B cell (primary cell): ENCODE measurements at regions not wholly inside any gene's neighbourhood (a gene's known extent, or its start where the extent isn't known, plus 50 kb on each side); places are given as distances from the start of the nearest gene placed in this dataset.

ENCODE experiments used
- ATAC-seq: fragments of 200-7000 bp; cut with Tn5 transposase; one replicate; pipeline ENCODE4 v1.10.0; 2021; ENCODE audit warnings: low read depth, mild to moderate bottlenecking, moderate number of reproducible peaks, moderate library complexity
- CTCF ChIA-PET: fragments of 350-600 bp; sonication (Branson Sonifier 250); formaldehyde crosslinking; loops from one replicate; lab custom pipeline; 2021; ENCODE audit warnings: antibody characterized with exemption, inconsistent platforms; lab: Charles Lee
- POLR2A ChIA-PET: fragments of 350-600 bp; sonication (Branson Sonifier 250); formaldehyde crosslinking; loops from one replicate; lab custom pipeline; 2021; ENCODE audit warnings: antibody characterized with exemption; lab: Charles Lee
- DNase-seq: peaks from one replicate; pipeline ENCODE4 v3.0.0; 2013
- H2AFZ ChIP-seq: 2 replicates; pipeline ENCODE4 v1.6.1; 2012; ENCODE audit warnings: mild to moderate bottlenecking, low read depth, low read length; ENCODE audit not compliant: insufficient read depth, poor library complexity, severe bottlenecking
- H3K27ac ChIP-seq, 2 donors: 1 replicate in 1 of 2; 2 replicates in 1 of 2; pipeline ENCODE4 v1.5.1; 2012 to 2013; ENCODE audit warnings: low read length in 2 of 2, mild to moderate bottlenecking in 2 of 2, moderate library complexity in 1 of 2
- H3K27me3 ChIP-seq, 4 experiments: fragments of 200-600 bp in 1 of 4; sonication (generic) in 1 of 4; replicated peaks in 1 of 4; 1 replicate in 2 of 4; 2 replicates in 2 of 4; pipeline versions ENCODE4 v1.6.1 to v1.7.0; 2013 to 2016; ENCODE audit warnings: low read length in 3 of 4, mild to moderate bottlenecking in 2 of 4, mixed read lengths in 1 of 4, moderate library complexity in 1 of 4; ENCODE audit not compliant: insufficient read depth in 4 of 4, control insufficient read depth in 3 of 4; ENCODE audit errors: control extremely low read depth in 1 of 4
- H3K36me3 ChIP-seq, 2 experiments: replicated peaks in 1 of 2; 1 replicate in 1 of 2; 2 replicates in 1 of 2; pipeline versions ENCODE4 v1.6.1 to v1.7.1; 2013; ENCODE audit warnings: low read length in 1 of 2; ENCODE audit not compliant: insufficient read depth in 2 of 2, control insufficient read depth in 1 of 2; ENCODE audit errors: control extremely low read depth in 1 of 2, extremely low read depth in 1 of 2
- H3K4me1 ChIP-seq, 2 donors: fragments of 200-600 bp in 1 of 2; sonication (generic) in 1 of 2; 1 replicate in 1 of 2; 2 replicates in 1 of 2; pipeline versions ENCODE4 v1.5.1 to v1.6.1; 2013 to 2017; ENCODE audit warnings: low read length in 2 of 2; ENCODE audit not compliant: control insufficient read depth in 2 of 2, insufficient read depth in 2 of 2
- H3K4me2 ChIP-seq: replicated peaks from 2 replicates; pipeline ENCODE3; 2012; ENCODE audit warnings: mild to moderate bottlenecking, low read depth, low read length; ENCODE audit not compliant: poor library complexity, severe bottlenecking
- H3K4me3 ChIP-seq, 5 experiments: fragments of 200-600 bp in 1 of 5; sonication (generic) in 1 of 5; 1 replicate in 3 of 5; 2 replicates in 2 of 5; pipeline versions ENCODE4 v1.5.1 to v1.7.0; 2011 to 2016; ENCODE audit warnings: low read length in 4 of 5, mild to moderate bottlenecking in 4 of 5, low read depth in 2 of 5, control low read depth in 1 of 5, moderate library complexity in 1 of 5; ENCODE audit not compliant: insufficient read depth in 1 of 5; ENCODE audit errors: control extremely low read depth in 1 of 5, extremely low read depth in 1 of 5
- H3K79me2 ChIP-seq: fragments of 200-600 bp; sonication (generic); one replicate; pipeline ENCODE4 v1.6.0; 2016; ENCODE audit warnings: low read length; ENCODE audit not compliant: control insufficient read depth, insufficient read depth
- H3K9ac ChIP-seq: fragments of 200-600 bp; sonication (generic); 2 replicates; pipeline ENCODE4 v1.6.1; 2017; ENCODE audit warnings: mild to moderate bottlenecking, low read length, moderate library complexity
- H3K9me3 ChIP-seq, 3 donors: one replicate each; pipeline versions ENCODE4 v1.6.1 to v1.7.1; 2013; ENCODE audit warnings: low read length in 2 of 3; ENCODE audit not compliant: control insufficient read depth in 2 of 3, insufficient read depth in 1 of 3; ENCODE audit errors: control extremely low read depth in 1 of 3
- H4K20me1 ChIP-seq: 2 replicates; pipeline ENCODE4 v1.6.0; 2012; ENCODE audit warnings: mild to moderate bottlenecking, low read length; ENCODE audit not compliant: insufficient read depth, control insufficient read depth, poor library complexity, severe bottlenecking
- H3K27ac Mint-ChIP-seq: one replicate; pipeline ENCODE4 v1.8.0; 2021; ENCODE audit warnings: mixed read lengths
- H3K27me3 Mint-ChIP-seq: one replicate; pipeline ENCODE4 v1.8.0; 2021; ENCODE audit warnings: mixed read lengths
- H3K4me1 Mint-ChIP-seq: one replicate; pipeline ENCODE4 v1.8.0; 2021; ENCODE audit warnings: mixed read lengths
- H3K4me3 Mint-ChIP-seq: one replicate; pipeline ENCODE4 v1.8.0; 2021; ENCODE audit warnings: mixed read lengths
- H3K9me3 Mint-ChIP-seq: one replicate; pipeline ENCODE4 v1.8.0; 2022; ENCODE audit warnings: mixed read lengths; ENCODE audit not compliant: insufficient read depth
- CTCF ChIP-seq: fragments of 200-600 bp; IDR thresholded peaks from one replicate; pipeline ENCODE4 v1.8.0; 2022; ENCODE audit warnings: antibody characterized with exemption, mild to moderate bottlenecking
- EZH2 ChIP-seq: IDR thresholded peaks from 2 replicates; pipeline ENCODE4 v1.6.1; 2012; ENCODE audit warnings: borderline replicate concordance, low read depth, mild to moderate bottlenecking, moderate library complexity, low read length; ENCODE audit not compliant: insufficient read depth, poor library complexity, severe bottlenecking
- WGBS: methylation state at CpG from one replicate; pipeline ENCODE4 v1.1.5; 2013; ENCODE audit warnings: missing lambda C conversion rate; ENCODE audit not compliant: insufficient coverage; 5-methylcytosine and 5-hydroxymethylcytosine counted together
- intact Hi-C: fragments of 100-400 bp; cut with micrococcal nuclease; formaldehyde crosslinking; loops from one replicate; pipeline ENCODE4 v1.10.0; 2022

- intact Hi-C loops: no loop called here
- Histone ChIP-seq H3K9me3 (no peaks in the 10 kb centered on the region), H3K79me2 (no peaks in the 10 kb centered on the region), H3K9ac (no peak overlapping the region), H4K20me1 (no peaks in the 10 kb centered on the region), H3K4me2 (no peak overlapping the region), H3K36me3 (no peaks in the 10 kb centered on the region), H3K27ac (no peak overlapping the region), H3K4me1 (no peaks in the 10 kb centered on the region), H3K4me3 (no peak overlapping the region), H3K27me3 (peaks cover 0 to 2% (median 0%) of the 10 kb centered on the region in 4 experiments), H2AFZ (no peak overlapping the region)
- CTCF ChIA-PET: no interaction called here
- POLR2A ChIA-PET: no interaction called here
- TF ChIP-seq EZH2: no peak
- no peak for TF ChIP-seq CTCF
- DNase-seq (no peak), ATAC-seq (no peak)
- no peak overlapping the region for H3K4me3 Mint-ChIP-seq
- H3K4me1 Mint-ChIP-seq: no peaks in the 10 kb centered on the region
- no peaks in the 10 kb centered on the region for H3K27me3 Mint-ChIP-seq
- H3K9me3 Mint-ChIP-seq: no peaks in the 10 kb centered on the region
- no CpG with 5 or more reads among the region's 1 CpG for WGBS
- H3K27ac Mint-ChIP-seq: no peak overlapping the region
Measured at GRCh38 chrX:42378857-42379256, 399.1 kb downstream of the PPP1R2C start.

- Histone ChIP-seq H3K79me2 (no peaks in the 10 kb centered on the region), H3K27me3 (peaks cover 0 to 2% (median 0%) of the 10 kb centered on the region in 4 experiments), H3K4me2 (no peak overlapping the region), H2AFZ (no peak overlapping the region), H3K9me3 (no peaks in the 10 kb centered on the region), H3K27ac (no peak overlapping the region), H3K9ac (no peak overlapping the region), H3K4me3 (no peak overlapping the region), H3K4me1 (no peaks in the 10 kb centered on the region), H4K20me1 (no peaks in the 10 kb centered on the region), H3K36me3 (no peaks in the 10 kb centered on the region)
- ChIA-PET POLR2A (no interaction called here), CTCF (no interaction called here)
- no peaks in the 10 kb centered on the region for H3K9me3 Mint-ChIP-seq
- H3K27me3 Mint-ChIP-seq: no peaks in the 10 kb centered on the region
- 94% methylated on average over 4 of the region's 7 CpGs for WGBS
- H3K4me3 Mint-ChIP-seq: no peak overlapping the region
- ATAC-seq (no peak), DNase-seq (no peak)
- intact Hi-C loops: no loop called here
- no peak overlapping the region for H3K27ac Mint-ChIP-seq
- TF ChIP-seq CTCF: no peak
- TF ChIP-seq EZH2: no peak
- no peaks in the 10 kb centered on the region for H3K4me1 Mint-ChIP-seq
Measured at GRCh38 chrX:42375086-42375485, 402.9 kb downstream of the PPP1R2C start.
